Renal cortical epithelial cell (primary cell): ENCODE measurements at regions not wholly inside any gene's neighbourhood (a gene's known extent, or its start where the extent isn't known, plus 50 kb on each side); places are given as distances from the start of the nearest gene placed in this dataset.
A peak's percentile ranks its signal among the peaks of the same experiment; 100 is the strongest.

Source experiments
- DNase-seq: peaks from one replicate; pipeline ENCODE4 v3.0.0-alpha.2; 2011; ENCODE audit warnings: low read depth

- DNase-seq, result no peak
Observed at GRCh38 chr5:125169396-125169795, 423.0 kb upstream of the ZNF608 start.

- DNase-seq, result no peak
Observed at GRCh38 chr5:125171641-125172040, 425.2 kb upstream of the ZNF608 start.

- no peak for DNase-seq
Observed at GRCh38 chr5:125175348-125176004, 429.0 kb upstream of the ZNF608 start.

GRCh38 chr5:125176005-125176390, 429.6 kb upstream of the ZNF608 start:
- DNase-seq, result no peak

GRCh38 chr5:125177340-125177739, 430.9 kb upstream of the ZNF608 start:
- no peak for DNase-seq

GRCh38 chr5:125179612-125180011, 433.2 kb upstream of the ZNF608 start:
- no peak for DNase-seq

GRCh38 chr5:125180231-125180829, 433.9 kb upstream of the ZNF608 start:
- DNase-seq, result peak; percentile 37

- peak; percentile 28 for DNase-seq
Observed at GRCh38 chr5:125181159-125181558, 434.7 kb upstream of the ZNF608 start.

GRCh38 chr5:125181955-125182354, 435.5 kb upstream of the ZNF608 start:
- no peak for DNase-seq

- no peak for DNase-seq
Observed at GRCh38 chr5:125185740-125186139, 439.3 kb upstream of the ZNF608 start.

GRCh38 chr5:125186911-125187375, 440.5 kb upstream of the ZNF608 start:
- no peak for DNase-seq

GRCh38 chr5:125189531-125189941, 443.1 kb upstream of the ZNF608 start:
- DNase-seq, result peak; percentile 46

GRCh38 chr5:125190232-125191087, 444.0 kb upstream of the ZNF608 start:
- DNase-seq, result peak; percentile 68

GRCh38 chr5:125194883-125195282, 448.4 kb upstream of the ZNF608 start:
- DNase-seq, result no peak

- DNase-seq, result no peak
Observed at GRCh38 chr5:125196481-125197111, 450.2 kb upstream of the ZNF608 start.

GRCh38 chr5:125197321-125197720, 450.9 kb upstream of the ZNF608 start:
- no peak for DNase-seq

GRCh38 chr5:125198270-125198974, 452.0 kb upstream of the ZNF608 start:
- DNase-seq, result peak; percentile 52

GRCh38 chr5:125199373-125199772, 452.9 kb upstream of the ZNF608 start:
- DNase-seq, result no peak

GRCh38 chr5:125199968-125200865, 453.8 kb upstream of the ZNF608 start:
- DNase-seq, result peak; percentile 40

- no peak for DNase-seq
Observed at GRCh38 chr5:125200866-125201373, 454.5 kb upstream of the ZNF608 start.
